NT2/D1 (cell line): ENCODE measurements at regions not wholly inside any gene's neighbourhood (a gene's known extent, or its start where the extent isn't known, plus 50 kb on each side); places are given as distances from the start of the nearest gene placed in this dataset.
"Not testable (repeated sequence)": the region's sequence is repeated elsewhere in the genome, so short reads cannot be mapped to it uniquely, and the experiment has no call there.

ENCODE experiments used
- DNase-seq: peaks from one replicate; pipeline ENCODE4 v3.0.0-alpha.2; 2011; ENCODE audit warnings: low read depth, low spot score
- H3K27me3 ChIP-seq: 2 replicates; pipeline ENCODE4 v1.6.0; 2011; ENCODE audit warnings: mild to moderate bottlenecking; ENCODE audit not compliant: insufficient read length, insufficient read depth
- H3K36me3 ChIP-seq: 2 replicates; pipeline ENCODE4 v1.6.1; 2011; ENCODE audit warnings: mild to moderate bottlenecking, low read length, mixed read lengths; ENCODE audit not compliant: insufficient read depth, insufficient read length
- H3K4me1 ChIP-seq: 2 replicates; pipeline ENCODE4 v1.5.1; 2011; ENCODE audit not compliant: insufficient read depth, insufficient read length
- H3K4me3 ChIP-seq: 2 replicates; pipeline ENCODE4 v1.5.1; 2011; ENCODE audit warnings: low read depth; ENCODE audit not compliant: insufficient read length
- H3K9ac ChIP-seq: 2 replicates; pipeline ENCODE4 v1.6.0; 2011; ENCODE audit warnings: low read depth; ENCODE audit not compliant: insufficient read length
- H3K9me3 ChIP-seq: 2 replicates; pipeline ENCODE4 v1.5.1; 2011; ENCODE audit warnings: mild to moderate bottlenecking, low read length; ENCODE audit not compliant: insufficient read depth
- SUZ12 ChIP-seq: IDR thresholded peaks from 2 replicates; pipeline ENCODE4 v1.6.1; 2011; ENCODE audit not compliant: insufficient read length, insufficient read depth; ENCODE audit errors: extremely low read depth
- YY1 ChIP-seq: IDR thresholded peaks from 2 replicates; pipeline ENCODE4 v1.6.1; 2011; ENCODE audit not compliant: insufficient read length, insufficient read depth
- ZNF274 ChIP-seq: IDR thresholded peaks from 2 replicates; pipeline ENCODE4 v1.6.1; 2011; ENCODE audit warnings: mild to moderate bottlenecking, low read depth, low read length

DNA sequence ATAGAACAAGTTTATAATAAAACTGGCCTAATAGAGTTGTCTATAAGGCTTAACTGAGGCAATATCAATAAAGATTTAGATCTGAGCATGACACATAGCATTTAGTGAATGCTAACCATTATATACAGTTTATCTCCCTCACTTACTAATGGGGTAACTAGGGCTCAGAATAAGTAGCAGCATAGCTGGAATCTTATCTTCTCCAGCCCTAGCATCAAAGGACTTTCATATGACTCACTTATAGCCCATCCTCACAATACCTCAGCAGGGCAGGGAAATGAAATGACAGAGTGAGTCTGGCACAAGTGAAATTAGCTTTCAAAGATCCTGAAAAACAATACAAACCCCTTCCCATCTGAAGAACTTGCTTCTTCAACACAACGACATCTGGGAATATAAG, 362.9 kb downstream of the KIF20B start:
- Histone ChIP-seq H3K9me3 (no peaks in the 10 kb centered on the region), H3K9ac (no peak overlapping the region), H3K27me3 (no peaks in the 10 kb centered on the region), H3K4me3 (no peak overlapping the region), H3K36me3 (no peaks in the 10 kb centered on the region), H3K4me1 (no peaks in the 10 kb centered on the region)
- TF ChIP-seq YY1 (no peak), ZNF274 (no peak), SUZ12 (no peak)
- no peak for DNase-seq

DNA sequence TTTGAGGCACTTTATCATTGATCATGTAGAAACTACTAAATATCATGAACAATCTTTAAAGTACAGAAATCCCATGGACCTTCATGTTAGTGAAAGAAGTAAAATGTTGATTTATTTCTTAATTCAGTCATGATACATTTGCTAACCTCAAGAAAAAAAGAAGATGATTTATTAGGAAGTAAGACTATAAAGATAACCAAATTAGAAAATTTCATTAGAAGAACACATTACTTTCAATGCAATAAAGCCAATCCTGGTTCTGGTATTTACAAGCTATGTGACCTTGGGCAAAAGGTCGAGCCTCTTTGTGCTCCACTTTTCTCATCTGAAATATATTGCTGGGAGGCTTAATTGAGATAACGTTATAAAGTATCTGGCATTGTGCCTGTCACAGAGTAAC, 365.0 kb downstream of the KIF20B start:
- Histone ChIP-seq H3K4me3 (no peak overlapping the region), H3K4me1 (no peaks in the 10 kb centered on the region), H3K9ac (no peak overlapping the region), H3K36me3 (no peaks in the 10 kb centered on the region), H3K9me3 (no peaks in the 10 kb centered on the region), H3K27me3 (no peaks in the 10 kb centered on the region)
- no peak for TF ChIP-seq SUZ12
- no peak for TF ChIP-seq YY1
- TF ChIP-seq ZNF274 = no peak
- DNase-seq = no peak

DNA sequence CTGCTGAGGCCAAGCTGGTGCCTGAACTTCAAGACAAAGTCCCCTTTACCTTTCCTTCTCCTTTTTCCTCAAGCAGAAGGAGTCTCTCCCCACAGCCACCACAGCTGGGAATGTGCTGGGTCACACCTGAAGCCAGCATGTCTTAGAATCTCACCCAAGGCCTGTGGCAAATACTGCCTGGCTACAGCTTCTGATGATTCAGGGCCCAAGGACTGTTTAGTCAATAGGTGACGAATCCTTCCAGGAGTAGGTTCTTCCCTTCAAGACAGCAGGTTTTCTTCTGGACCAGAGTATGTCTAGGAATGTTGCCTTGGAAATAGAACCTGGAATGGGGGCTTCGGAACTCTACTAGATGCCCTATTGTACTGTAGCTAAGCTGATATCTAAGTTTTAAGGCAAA, 374.6 kb downstream of the KIF20B start:
- Histone ChIP-seq H3K9ac (no peak overlapping the region), H3K4me3 (no peak overlapping the region), H3K9me3 (peaks cover 9% of the 10 kb centered on the region; the same call in 1 of the 2 replicates), H3K27me3 (no peaks in the 10 kb centered on the region), H3K36me3 (no peaks in the 10 kb centered on the region), H3K4me1 (no peaks in the 10 kb centered on the region)
- TF ChIP-seq ZNF274 = no peak
- TF ChIP-seq SUZ12 = no peak
- no peak for TF ChIP-seq YY1
- DNase-seq = no peak

DNA sequence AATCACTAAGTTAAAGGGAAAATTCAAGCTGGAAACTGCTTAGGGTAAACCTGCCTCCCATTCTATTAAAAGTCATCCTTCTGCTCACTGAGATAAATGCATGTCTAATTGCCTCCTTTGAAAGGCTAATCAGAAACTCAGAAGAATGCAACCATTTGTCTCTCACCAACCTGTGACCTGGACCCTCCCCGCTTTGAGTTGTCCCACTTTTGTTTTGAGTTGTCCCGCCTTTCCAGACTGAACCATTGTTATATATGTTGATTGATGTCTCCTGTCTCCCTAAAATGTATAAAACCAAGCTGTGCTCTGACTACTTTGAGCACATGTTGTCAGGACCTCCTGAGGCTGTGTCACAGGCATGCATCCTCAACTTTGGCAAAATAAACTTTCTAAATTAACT, 378.4 kb downstream of the KIF20B start:
- TF ChIP-seq YY1 (no peak), SUZ12 (no peak), ZNF274 (no peak)
- H3K4me3 ChIP-seq = no peak overlapping the region
- H3K9me3 ChIP-seq = peaks cover 9% of the 10 kb centered on the region; the same call in 1 of the 2 replicates
- no peak overlapping the region for H3K9ac ChIP-seq
- no peaks in the 10 kb centered on the region for H3K36me3 ChIP-seq
- DNase-seq = no peak
- H3K27me3 ChIP-seq = no peaks in the 10 kb centered on the region
- H3K4me1 ChIP-seq = no peaks in the 10 kb centered on the region

DNA sequence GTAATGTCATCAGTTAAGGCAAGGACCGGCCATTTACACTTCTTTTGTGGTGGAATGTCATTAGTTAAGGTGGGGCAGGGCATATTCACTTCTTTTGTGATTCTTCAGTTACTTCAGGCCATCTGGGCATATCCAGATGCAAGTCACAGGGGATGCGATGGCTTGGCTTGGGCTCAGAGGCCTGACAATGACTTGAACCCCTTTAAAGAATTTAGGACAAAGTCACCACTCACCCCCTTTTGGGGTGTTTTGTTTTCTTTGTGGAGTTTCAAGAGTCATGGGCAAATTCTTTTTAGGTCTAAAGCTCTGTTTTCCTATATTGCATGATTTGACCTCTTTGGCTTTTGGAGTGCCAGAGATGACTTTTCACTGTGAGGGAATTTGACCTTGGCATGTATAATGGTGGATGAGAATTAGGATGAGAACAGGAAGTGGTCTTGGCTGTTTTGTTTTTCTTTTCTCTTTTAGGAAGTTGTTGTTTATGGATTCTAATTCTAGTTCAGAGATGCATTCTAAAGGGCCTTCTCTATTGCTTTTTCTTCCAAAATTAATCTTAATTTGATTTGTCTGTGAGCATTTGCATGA, 385.3 kb downstream of the KIF20B start:
- not testable (repeated sequence) for DNase-seq, H3K36me3 ChIP-seq, H3K4me1 ChIP-seq, H3K9me3 ChIP-seq, H3K9ac ChIP-seq, H3K27me3 ChIP-seq, H3K4me3 ChIP-seq

DNA sequence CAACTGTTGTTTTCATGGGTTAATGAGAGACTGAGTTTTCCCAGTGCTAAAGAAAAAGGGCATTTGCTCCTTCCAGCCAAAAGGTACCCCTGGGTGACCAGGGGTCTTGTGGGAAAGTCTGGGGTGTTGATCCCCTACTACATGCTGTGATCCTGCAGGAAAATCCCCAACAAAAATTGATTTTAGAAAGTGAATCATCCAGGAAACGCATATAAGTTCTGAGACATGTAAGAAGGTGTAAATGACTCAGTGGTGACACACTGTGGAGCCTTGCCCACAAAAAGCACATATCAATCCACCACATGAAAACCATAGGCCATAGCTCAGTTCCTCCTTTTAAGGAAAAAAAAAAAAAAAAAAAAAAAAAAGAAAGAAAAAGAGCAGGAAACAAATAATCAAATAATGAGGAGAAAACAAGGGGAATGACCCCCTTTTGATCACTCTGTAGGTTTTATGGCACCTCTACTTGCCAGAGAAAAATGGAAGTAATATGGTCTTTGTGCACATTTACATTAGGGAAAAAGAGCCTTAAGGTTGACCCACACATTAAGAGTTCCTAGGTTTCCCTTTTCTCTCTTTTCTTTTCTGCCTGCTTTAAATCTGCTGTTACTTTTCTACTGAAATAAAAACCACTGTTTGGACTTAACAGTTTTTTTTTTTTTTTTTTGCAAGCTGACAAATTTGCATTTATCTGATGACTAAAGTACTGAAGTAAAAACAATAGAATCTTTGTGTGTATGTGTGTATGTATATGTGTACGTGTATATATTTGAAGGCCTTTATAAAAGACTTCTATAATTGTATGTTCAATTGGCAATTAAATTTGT, 386.0 kb downstream of the KIF20B start:
- H3K9ac ChIP-seq = no peak overlapping the region
- no peaks in the 10 kb centered on the region for H3K27me3 ChIP-seq
- no peak overlapping the region for H3K4me3 ChIP-seq
- no peaks in the 10 kb centered on the region for H3K4me1 ChIP-seq
- TF ChIP-seq YY1 = no peak
- TF ChIP-seq ZNF274 = no peak
- TF ChIP-seq SUZ12 = no peak
- no peak for DNase-seq
- no peaks in the 10 kb centered on the region for H3K9me3 ChIP-seq
- H3K36me3 ChIP-seq = no peaks in the 10 kb centered on the region

DNA sequence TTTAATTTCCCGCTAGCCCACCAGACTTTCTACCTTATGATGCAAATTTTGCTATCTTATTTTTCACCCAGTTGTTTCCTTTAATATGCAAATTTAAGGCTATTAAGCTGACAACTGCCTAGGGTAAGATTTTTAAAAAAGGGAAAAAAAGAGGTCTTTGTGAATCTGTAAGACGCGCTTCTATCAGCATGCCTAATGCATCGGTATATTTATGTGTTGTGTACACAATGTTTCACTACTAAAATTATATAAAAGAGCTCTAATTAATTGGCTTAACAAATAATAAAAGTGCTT, 386.6 kb downstream of the KIF20B start:
- H3K4me3 ChIP-seq = no peak overlapping the region
- H3K4me1 ChIP-seq = no peaks in the 10 kb centered on the region
- no peaks in the 10 kb centered on the region for H3K9me3 ChIP-seq
- no peak overlapping the region for H3K9ac ChIP-seq
- no peak for DNase-seq
- no peaks in the 10 kb centered on the region for H3K27me3 ChIP-seq
- no peaks in the 10 kb centered on the region for H3K36me3 ChIP-seq
- TF ChIP-seq SUZ12 = no peak
- no peak for TF ChIP-seq YY1
- TF ChIP-seq ZNF274 = no peak
